ENCODE measurements at regions not wholly inside any gene's neighbourhood (a gene's known extent, or its start where the extent isn't known, plus 50 kb on each side); places are given as distances from the start of the nearest gene placed in this dataset.
"Not testable (repeated sequence)": the region's sequence is repeated elsewhere in the genome, so short reads cannot be mapped to it uniquely, and the experiment has no call there.

GRCh38 chr2:55773651-55774050 lies 80.0 kb upstream of the PNPT1 start:
- TF ChIP-seq POLR2A, CTCF (IDR thresholded peaks at IDR 0.05): not testable (repeated sequence)
